ENCODE measurements at regions not wholly inside any gene's neighbourhood (a gene's known extent, or its start where the extent isn't known, plus 50 kb on each side); places are given as distances from the start of the nearest gene placed in this dataset.

DNA sequence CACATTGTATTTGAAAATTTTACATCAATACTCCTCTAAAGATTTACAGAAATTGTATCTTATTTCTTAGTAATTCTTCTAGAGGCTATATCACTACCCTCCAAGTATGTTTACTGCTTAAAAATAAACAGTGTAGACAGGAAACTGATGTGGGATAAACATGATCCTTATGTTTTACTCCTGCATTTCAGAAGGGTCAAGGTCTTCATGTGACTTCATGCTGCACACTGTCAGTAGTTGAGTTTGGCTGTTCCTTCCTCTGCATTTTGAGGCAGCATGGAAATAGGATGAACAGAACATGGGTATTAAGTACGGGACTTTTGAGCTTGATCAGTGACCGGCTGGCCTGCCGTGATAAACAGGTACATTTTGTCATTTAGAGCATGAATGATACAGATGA lies 179.2 kb upstream of the FERMT1 start:
- no peaks in the 10 kb centered on the region for H3F3A ChIP-seq (ENCODE audit: insufficient read depth, low read length, poor library complexity, severe bottlenecking)
- H3K79me2 ChIP-seq (replicated peaks; ENCODE audit: insufficient read depth, low read length) = no peaks in the 10 kb centered on the region
- H3K4me2 ChIP-seq (ENCODE audit: low read length) = no peak overlapping the region
- H3K9me2 ChIP-seq (ENCODE audit: insufficient read depth, low read length) = no peaks in the 10 kb centered on the region
- H3K36me3 ChIP-seq (ENCODE audit: insufficient read depth, low read length) = no peaks in the 10 kb centered on the region
- no peak overlapping the region for H3K4me3 ChIP-seq (ENCODE audit: low read length)
- H4K20me1 ChIP-seq (ENCODE audit: insufficient read depth) = no peaks in the 10 kb centered on the region
- H2AFZ ChIP-seq (ENCODE audit: low read depth, low read length) = no peak overlapping the region
- no peaks in the 10 kb centered on the region for H3K27me3 ChIP-seq (ENCODE audit: insufficient read depth, low read depth, low read length)
- H3K27ac ChIP-seq (ENCODE audit: low read length) = no peak overlapping the region
- no peaks in the 10 kb centered on the region for H3K9me3 ChIP-seq (ENCODE audit: low read length)
- H3K9ac ChIP-seq (ENCODE audit: low read length) = no peak overlapping the region
- no peak for TF ChIP-seq MXI1 (conservative IDR thresholded peaks at IDR 0.05; ENCODE audit: poor library complexity, severe bottlenecking)
- no peak for TF ChIP-seq RAD21 (conservative IDR thresholded peaks at IDR 0.05)
- TF ChIP-seq, protein P1, sequence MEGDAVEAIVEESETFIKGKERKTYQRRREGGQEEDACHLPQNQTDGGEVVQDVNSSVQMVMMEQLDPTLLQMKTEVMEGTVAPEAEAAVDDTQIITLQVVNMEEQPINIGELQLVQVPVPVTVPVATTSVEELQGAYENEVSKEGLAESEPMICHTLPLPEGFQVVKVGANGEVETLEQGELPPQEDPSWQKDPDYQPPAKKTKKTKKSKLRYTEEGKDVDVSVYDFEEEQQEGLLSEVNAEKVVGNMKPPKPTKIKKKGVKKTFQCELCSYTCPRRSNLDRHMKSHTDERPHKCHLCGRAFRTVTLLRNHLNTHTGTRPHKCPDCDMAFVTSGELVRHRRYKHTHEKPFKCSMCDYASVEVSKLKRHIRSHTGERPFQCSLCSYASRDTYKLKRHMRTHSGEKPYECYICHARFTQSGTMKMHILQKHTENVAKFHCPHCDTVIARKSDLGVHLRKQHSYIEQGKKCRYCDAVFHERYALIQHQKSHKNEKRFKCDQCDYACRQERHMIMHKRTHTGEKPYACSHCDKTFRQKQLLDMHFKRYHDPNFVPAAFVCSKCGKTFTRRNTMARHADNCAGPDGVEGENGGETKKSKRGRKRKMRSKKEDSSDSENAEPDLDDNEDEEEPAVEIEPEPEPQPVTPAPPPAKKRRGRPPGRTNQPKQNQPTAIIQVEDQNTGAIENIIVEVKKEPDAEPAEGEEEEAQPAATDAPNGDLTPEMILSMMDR (IDR thresholded peaks at IDR 0.05; ENCODE audit: poor library complexity, severe bottlenecking) = no peak
- TF ChIP-seq SMC3 (conservative IDR thresholded peaks at IDR 0.05; ENCODE audit: poor library complexity) = no peak
- TF ChIP-seq TAF1 (IDR thresholded peaks at IDR 0.05; ENCODE audit: low read depth) = no peak
- TF ChIP-seq POLR2AphosphoS5 (IDR thresholded peaks at IDR 0.05) = no peak
- TF ChIP-seq EZH2 (IDR thresholded peaks at IDR 0.05; ENCODE audit: borderline replicate concordance, insufficient read depth, low read length, poor library complexity, severe bottlenecking) = no peak
- TF ChIP-seq, protein P2, sequence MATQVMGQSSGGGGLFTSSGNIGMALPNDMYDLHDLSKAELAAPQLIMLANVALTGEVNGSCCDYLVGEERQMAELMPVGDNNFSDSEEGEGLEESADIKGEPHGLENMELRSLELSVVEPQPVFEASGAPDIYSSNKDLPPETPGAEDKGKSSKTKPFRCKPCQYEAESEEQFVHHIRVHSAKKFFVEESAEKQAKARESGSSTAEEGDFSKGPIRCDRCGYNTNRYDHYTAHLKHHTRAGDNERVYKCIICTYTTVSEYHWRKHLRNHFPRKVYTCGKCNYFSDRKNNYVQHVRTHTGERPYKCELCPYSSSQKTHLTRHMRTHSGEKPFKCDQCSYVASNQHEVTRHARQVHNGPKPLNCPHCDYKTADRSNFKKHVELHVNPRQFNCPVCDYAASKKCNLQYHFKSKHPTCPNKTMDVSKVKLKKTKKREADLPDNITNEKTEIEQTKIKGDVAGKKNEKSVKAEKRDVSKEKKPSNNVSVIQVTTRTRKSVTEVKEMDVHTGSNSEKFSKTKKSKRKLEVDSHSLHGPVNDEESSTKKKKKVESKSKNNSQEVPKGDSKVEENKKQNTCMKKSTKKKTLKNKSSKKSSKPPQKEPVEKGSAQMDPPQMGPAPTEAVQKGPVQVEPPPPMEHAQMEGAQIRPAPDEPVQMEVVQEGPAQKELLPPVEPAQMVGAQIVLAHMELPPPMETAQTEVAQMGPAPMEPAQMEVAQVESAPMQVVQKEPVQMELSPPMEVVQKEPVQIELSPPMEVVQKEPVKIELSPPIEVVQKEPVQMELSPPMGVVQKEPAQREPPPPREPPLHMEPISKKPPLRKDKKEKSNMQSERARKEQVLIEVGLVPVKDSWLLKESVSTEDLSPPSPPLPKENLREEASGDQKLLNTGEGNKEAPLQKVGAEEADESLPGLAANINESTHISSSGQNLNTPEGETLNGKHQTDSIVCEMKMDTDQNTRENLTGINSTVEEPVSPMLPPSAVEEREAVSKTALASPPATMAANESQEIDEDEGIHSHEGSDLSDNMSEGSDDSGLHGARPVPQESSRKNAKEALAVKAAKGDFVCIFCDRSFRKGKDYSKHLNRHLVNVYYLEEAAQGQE (IDR thresholded peaks at IDR 0.05; ENCODE audit: borderline replicate concordance) = no peak
- TF ChIP-seq EP300 (conservative IDR thresholded peaks at IDR 0.05; ENCODE audit: poor library complexity, severe bottlenecking) = no peak

DNA sequence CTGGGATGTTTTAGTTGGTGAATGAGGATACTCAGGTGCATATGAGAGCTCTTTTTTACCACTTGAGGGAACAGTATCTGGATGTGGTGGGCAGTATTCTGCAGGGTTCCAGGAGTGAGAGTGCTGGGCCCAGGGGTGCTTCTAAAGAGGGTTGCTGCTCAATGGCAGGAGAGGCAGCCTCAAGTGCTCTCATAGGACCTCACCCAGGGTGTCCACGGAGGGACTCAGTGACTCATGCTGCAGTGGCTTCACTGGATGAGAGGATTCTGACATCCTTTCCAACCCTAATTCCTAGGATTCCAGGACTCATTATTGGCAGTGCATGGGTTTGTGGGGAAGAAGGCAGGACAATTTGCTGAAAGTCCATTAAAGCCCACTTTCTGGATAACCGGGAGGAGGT lies 176.6 kb upstream of the FERMT1 start:
- no peak overlapping the region for H3K4me2 ChIP-seq (ENCODE audit: low read length)
- H3K36me3 ChIP-seq (ENCODE audit: insufficient read depth, low read length) = no peaks in the 10 kb centered on the region
- H3K4me3 ChIP-seq (ENCODE audit: low read length) = no peak overlapping the region
- H3K9me2 ChIP-seq (ENCODE audit: insufficient read depth, low read length) = no peaks in the 10 kb centered on the region
- H4K20me1 ChIP-seq (ENCODE audit: insufficient read depth) = no peaks in the 10 kb centered on the region
- no peak overlapping the region for H3K9ac ChIP-seq (ENCODE audit: low read length)
- H3K9me3 ChIP-seq (ENCODE audit: low read length) = no peaks in the 10 kb centered on the region
- H3K27ac ChIP-seq (ENCODE audit: low read length) = no peak overlapping the region
- TF ChIP-seq, protein P1 (IDR thresholded peaks at IDR 0.05; ENCODE audit: poor library complexity, severe bottlenecking) = no peak
- TF ChIP-seq TAF1 (IDR thresholded peaks at IDR 0.05; ENCODE audit: low read depth) (no peak), RAD21 (conservative IDR thresholded peaks at IDR 0.05) (no peak), EP300 (conservative IDR thresholded peaks at IDR 0.05; ENCODE audit: poor library complexity, severe bottlenecking) (no peak), MXI1 (conservative IDR thresholded peaks at IDR 0.05; ENCODE audit: poor library complexity, severe bottlenecking) (no peak), POLR2AphosphoS5 (IDR thresholded peaks at IDR 0.05) (no peak), SMC3 (conservative IDR thresholded peaks at IDR 0.05; ENCODE audit: poor library complexity) (no peak), EZH2 (IDR thresholded peaks at IDR 0.05; ENCODE audit: borderline replicate concordance, insufficient read depth, low read length, poor library complexity, severe bottlenecking) (no peak)
- TF ChIP-seq, protein P2 (IDR thresholded peaks at IDR 0.05; ENCODE audit: borderline replicate concordance) = no peak
- no peaks in the 10 kb centered on the region for H3F3A ChIP-seq (ENCODE audit: insufficient read depth, low read length, poor library complexity, severe bottlenecking)
- H2AFZ ChIP-seq (ENCODE audit: low read depth, low read length) = no peak overlapping the region
- no peaks in the 10 kb centered on the region for H3K27me3 ChIP-seq (ENCODE audit: insufficient read depth, low read depth, low read length)
- no peaks in the 10 kb centered on the region for H3K79me2 ChIP-seq (replicated peaks; ENCODE audit: insufficient read depth, low read length)
